Right atrium auricular region (tissue), 2 donors: ENCODE measurements at regions not wholly inside any gene's neighbourhood (a gene's known extent, or its start where the extent isn't known, plus 50 kb on each side); places are given as distances from the start of the nearest gene placed in this dataset.

ENCODE experiments used
- DNase-seq: peaks from one replicate; pipeline ENCODE4 v3.0.0-alpha.2; 2019; ENCODE audit warnings: low spot score
- H3K27ac ChIP-seq, 2 donors: fragments of 200-600 bp; sonication (generic); 1 replicate in 1 of 2; 2 replicates in 1 of 2; pipeline ENCODE4 v1.5.1; 2016 to 2019
- H3K27me3 ChIP-seq, 2 donors: fragments of 200-600 bp; sonication (generic); one replicate each; pipeline versions ENCODE4 v1.5.1 to v1.6.0; 2017 to 2019
- H3K36me3 ChIP-seq: fragments of 200-600 bp; sonication (generic); one replicate; pipeline ENCODE4 v1.5.1; 2016
- H3K4me1 ChIP-seq, 2 donors: fragments of 200-600 bp; sonication (generic); one replicate each; pipeline versions ENCODE4 v1.5.1 to v1.6.0; 2017 to 2019
- H3K4me3 ChIP-seq, 2 donors: fragments of 200-600 bp; sonication (generic); 1 replicate in 1 of 2; 2 replicates in 1 of 2; pipeline ENCODE4 v1.5.1; 2017 to 2019; ENCODE audit warnings: mild to moderate bottlenecking in 1 of 2, moderate library complexity in 1 of 2
- H3K9me3 ChIP-seq, 2 donors: fragments of 200-600 bp; sonication (generic); one replicate each; pipeline ENCODE4 v1.5.1; 2019
- CTCF ChIP-seq, 2 donors: fragments of 200-600 bp; sonication (generic); IDR thresholded peaks; one replicate each; pipeline ENCODE4 v1.5.1; 2019; ENCODE audit warnings: antibody characterized with exemption in 2 of 2

- TF ChIP-seq CTCF (IDR thresholded peaks at IDR 0.05), result no peak
- H3K4me1 ChIP-seq, result no peaks in the 10 kb centered on the region
- no peaks in the 10 kb centered on the region for H3K36me3 ChIP-seq
- no peak for DNase-seq
- H3K4me3 ChIP-seq, result no peak overlapping the region
- H3K9me3 ChIP-seq, result no peaks in the 10 kb centered on the region
- H3K27ac ChIP-seq, result no peak overlapping the region
- no peaks in the 10 kb centered on the region for H3K27me3 ChIP-seq
These were observed 98.5 kb downstream of the POLR1F start for GRCh38 chr7:19610194-19610943.

GRCh38 chr7:19589446-19589845 is 119.4 kb downstream of the POLR1F start:
- TF ChIP-seq CTCF (IDR thresholded peaks at IDR 0.05), result no peak
- no peaks in the 10 kb centered on the region for H3K4me1 ChIP-seq
- DNase-seq, result no peak
- H3K27ac ChIP-seq, result no peak overlapping the region
- no peak overlapping the region for H3K4me3 ChIP-seq
- no peaks in the 10 kb centered on the region for H3K9me3 ChIP-seq
- H3K27me3 ChIP-seq, result no peaks in the 10 kb centered on the region
- H3K36me3 ChIP-seq, result no peaks in the 10 kb centered on the region

- no peak for TF ChIP-seq CTCF (IDR thresholded peaks at IDR 0.05)
- H3K36me3 ChIP-seq, result no peaks in the 10 kb centered on the region
These were observed 121.5 kb downstream of the POLR1F start for GRCh38 chr7:19587291-19587690.

GRCh38 chr7:19585761-19586160 is 123.1 kb downstream of the POLR1F start:
- no peaks in the 10 kb centered on the region for H3K4me1 ChIP-seq
- H3K36me3 ChIP-seq, result no peaks in the 10 kb centered on the region

More at GRCh38 chr7:19587291-19587690, 121.5 kb downstream of the POLR1F start:
- no peak overlapping the region for H3K4me3 ChIP-seq
- no peak overlapping the region for H3K27ac ChIP-seq
- no peaks in the 10 kb centered on the region for H3K4me1 ChIP-seq
- DNase-seq, result no peak
- H3K9me3 ChIP-seq, result no peaks in the 10 kb centered on the region
- no peaks in the 10 kb centered on the region for H3K27me3 ChIP-seq

GRCh38 chr7:19575909-19576557 is 132.8 kb downstream of the POLR1F start:
- no peaks in the 10 kb centered on the region for H3K9me3 ChIP-seq
- H3K27ac ChIP-seq, result no peak overlapping the region
- H3K27me3 ChIP-seq, result no peaks in the 10 kb centered on the region
- H3K36me3 ChIP-seq, result no peaks in the 10 kb centered on the region
- no peak for DNase-seq
- TF ChIP-seq CTCF (IDR thresholded peaks at IDR 0.05), result no peak
- H3K4me3 ChIP-seq, result no peak overlapping the region
- no peaks in the 10 kb centered on the region for H3K4me1 ChIP-seq

More at GRCh38 chr7:19585761-19586160, 123.1 kb downstream of the POLR1F start:
- no peaks in the 10 kb centered on the region for H3K9me3 ChIP-seq
- no peak overlapping the region for H3K4me3 ChIP-seq
- no peaks in the 10 kb centered on the region for H3K27me3 ChIP-seq
- H3K27ac ChIP-seq, result no peak overlapping the region
- TF ChIP-seq CTCF (IDR thresholded peaks at IDR 0.05), result no peak
- DNase-seq, result no peak
